Astrocyte (in vitro differentiated cells and primary cell): ENCODE measurements at regions not wholly inside any gene's neighbourhood (a gene's known extent, or its start where the extent isn't known, plus 50 kb on each side); places are given as distances from the start of the nearest gene placed in this dataset.
"Not testable (repeated sequence)": the region's sequence is repeated elsewhere in the genome, so short reads cannot be mapped to it uniquely, and the experiment has no call there.

Experiments
- DNase-seq: peaks from one replicate; pipeline ENCODE4 v3.0.0-alpha.2; 2010; ENCODE audit warnings: low read depth
- FAIRE-seq: peaks from 2 replicates; lab custom pipeline; 2011; peaks lifted over from hg19 to GRCh38; lab: Jason Lieb, UNC
- H2AFZ ChIP-seq: 2 replicates; pipeline ENCODE4 v1.6.0; 2012; ENCODE audit warnings: low read depth, low read length, inconsistent platforms
- H3K27ac ChIP-seq: 2 replicates; pipeline ENCODE4 v1.5.1; 2011; ENCODE audit warnings: low read depth, low read length, inconsistent platforms
- H3K27me3 ChIP-seq: 2 replicates; pipeline ENCODE4 v1.6.0; 2011; ENCODE audit warnings: low read length, inconsistent platforms; ENCODE audit not compliant: insufficient read depth
- H3K36me3 ChIP-seq: 2 replicates; pipeline ENCODE4 v1.5.1; 2011; ENCODE audit warnings: low read length, inconsistent platforms; ENCODE audit not compliant: insufficient read depth
- H3K4me1 ChIP-seq: 2 replicates; pipeline ENCODE4 v1.5.1; 2011; ENCODE audit warnings: low read length, inconsistent platforms; ENCODE audit not compliant: insufficient read depth
- H3K4me2 ChIP-seq: 2 replicates; pipeline ENCODE4 v1.6.0; 2012; ENCODE audit warnings: low read length, inconsistent platforms
- H3K4me3 ChIP-seq: 2 replicates; pipeline ENCODE4 v1.5.1; 2011; ENCODE audit warnings: low read depth, mild to moderate bottlenecking, low read length, inconsistent platforms; ENCODE audit not compliant: insufficient read depth
- H3K79me2 ChIP-seq: 2 replicates; pipeline ENCODE4 v1.6.0; 2012; ENCODE audit warnings: mild to moderate bottlenecking, low read length, inconsistent platforms; ENCODE audit not compliant: insufficient read depth
- H3K9ac ChIP-seq: 2 replicates; pipeline ENCODE4 v1.6.0; 2012; ENCODE audit warnings: mild to moderate bottlenecking, low read length, inconsistent platforms
- H3K9me3 ChIP-seq: 2 replicates; pipeline ENCODE4 v1.5.1; 2012; ENCODE audit warnings: low read depth, mild to moderate bottlenecking, low read length, inconsistent platforms; ENCODE audit not compliant: insufficient read depth
- H4K20me1 ChIP-seq: 2 replicates; pipeline ENCODE4 v1.6.0; 2012; ENCODE audit warnings: low read length, inconsistent platforms; ENCODE audit not compliant: insufficient read depth
- H3K27ac Mint-ChIP-seq: one replicate; pipeline ENCODE4 v1.8.0; 2021; ENCODE audit warnings: mild to moderate bottlenecking, mixed read lengths; ENCODE audit not compliant: unreplicated experiment
- H3K27me3 Mint-ChIP-seq: one replicate; pipeline ENCODE4 v1.8.0; 2021; ENCODE audit warnings: low read depth, mixed read lengths; ENCODE audit not compliant: unreplicated experiment
- H3K36me3 Mint-ChIP-seq: one replicate; pipeline ENCODE4 v1.8.0; 2021; ENCODE audit warnings: low read depth, mixed read lengths; ENCODE audit not compliant: unreplicated experiment
- H3K4me1 Mint-ChIP-seq: one replicate; pipeline ENCODE4 v1.8.0; 2021; ENCODE audit warnings: low read depth, mixed read lengths; ENCODE audit not compliant: unreplicated experiment
- H3K4me3 Mint-ChIP-seq: one replicate; pipeline ENCODE4 v1.8.0; 2021; ENCODE audit warnings: mild to moderate bottlenecking, moderate library complexity, mixed read lengths; ENCODE audit not compliant: unreplicated experiment
- H3K9me3 Mint-ChIP-seq: one replicate; pipeline ENCODE4 v1.8.0; 2021; ENCODE audit warnings: mild to moderate bottlenecking, mixed read lengths; ENCODE audit not compliant: unreplicated experiment
- CTCF ChIP-seq: IDR thresholded peaks from 2 replicates; pipeline ENCODE4 v1.5.1; 2011; ENCODE audit warnings: low read depth, mild to moderate bottlenecking, inconsistent platforms, low read length, moderate library complexity; ENCODE audit not compliant: insufficient read depth
- EZH2 ChIP-seq: IDR thresholded peaks from 2 replicates; pipeline ENCODE4 v1.6.1; 2012; ENCODE audit warnings: mild to moderate bottlenecking, low read length, inconsistent platforms; ENCODE audit not compliant: insufficient read depth

GRCh38 chr20:47849006-47849405 is 63.7 kb upstream of the SULF2 start:
- Histone ChIP-seq H3K36me3 (no peaks in the 10 kb centered on the region), H4K20me1 (no peaks in the 10 kb centered on the region), H3K4me2 (no peak overlapping the region), H3K27me3 (peaks cover 10% of the 10 kb centered on the region), H2AFZ (no peak overlapping the region), H3K4me1 (no peaks in the 10 kb centered on the region), H3K9ac (no peak overlapping the region), H3K9me3 (no peaks in the 10 kb centered on the region), H3K27ac (no peak overlapping the region), H3K4me3 (no peak overlapping the region), H3K79me2 (no peaks in the 10 kb centered on the region)
- Mint-ChIP-seq H3K4me1 (peaks cover 9% of the 10 kb centered on the region), H3K4me3 (no peak overlapping the region), H3K9me3 (peaks cover 2% of the 10 kb centered on the region), H3K27ac (no peak overlapping the region), H3K36me3 (no peaks in the 10 kb centered on the region), H3K27me3 (peaks cover 25% of the 10 kb centered on the region)
- DNase-seq: no peak
- no peak for FAIRE-seq
- no peak for TF ChIP-seq CTCF
- no peak for TF ChIP-seq EZH2

GRCh38 chr20:47848534-47848933 is 63.3 kb upstream of the SULF2 start:
- not testable (repeated sequence) for H3K4me1 ChIP-seq, H3K27me3 ChIP-seq, H3K4me3 ChIP-seq, H3K9me3 Mint-ChIP-seq, H3K4me3 Mint-ChIP-seq, H4K20me1 ChIP-seq, H3K36me3 Mint-ChIP-seq, H3K4me2 ChIP-seq, H3K9ac ChIP-seq, H3K36me3 ChIP-seq, DNase-seq, H3K4me1 Mint-ChIP-seq, H3K79me2 ChIP-seq, H3K9me3 ChIP-seq, H2AFZ ChIP-seq, FAIRE-seq, H3K27ac ChIP-seq
- Mint-ChIP-seq H3K27me3 (peaks cover 25% of the 10 kb centered on the region), H3K27ac (peak overlapping the region; percentile 27)

GRCh38 chr20:47847884-47848485 is 62.7 kb upstream of the SULF2 start:
- no peaks in the 10 kb centered on the region for H4K20me1 ChIP-seq
- no peak for FAIRE-seq
- peaks cover 2% of the 10 kb centered on the region for H3K9me3 Mint-ChIP-seq
- H3K4me1 Mint-ChIP-seq: peaks cover 9% of the 10 kb centered on the region
- no peaks in the 10 kb centered on the region for H3K36me3 ChIP-seq
- no peak overlapping the region for H3K4me3 Mint-ChIP-seq
- no peak overlapping the region for H3K4me3 ChIP-seq
- no peaks in the 10 kb centered on the region for H3K36me3 Mint-ChIP-seq
- DNase-seq: no peak
- H3K79me2 ChIP-seq: no peaks in the 10 kb centered on the region
- TF ChIP-seq CTCF (no peak), EZH2 (no peak)
- H2AFZ ChIP-seq: no peak overlapping the region
- peaks cover 10% of the 10 kb centered on the region for H3K27me3 ChIP-seq
- no peaks in the 10 kb centered on the region for H3K4me1 ChIP-seq
- H3K27ac ChIP-seq: no peak overlapping the region
- no peak overlapping the region for H3K9ac ChIP-seq
- no peak overlapping the region for H3K4me2 ChIP-seq
- no peaks in the 10 kb centered on the region for H3K9me3 ChIP-seq
- H3K27me3 Mint-ChIP-seq: peaks cover 30% of the 10 kb centered on the region
- no peak overlapping the region for H3K27ac Mint-ChIP-seq

- H3K4me1 Mint-ChIP-seq, H3K36me3 ChIP-seq, H4K20me1 ChIP-seq, H3K36me3 Mint-ChIP-seq, H3K9me3 Mint-ChIP-seq, FAIRE-seq, H3K4me3 ChIP-seq, DNase-seq, H3K4me2 ChIP-seq, H3K9ac ChIP-seq, H3K27ac ChIP-seq, H3K79me2 ChIP-seq, H3K27me3 ChIP-seq, H3K4me3 Mint-ChIP-seq, H3K4me1 ChIP-seq, H2AFZ ChIP-seq, H3K9me3 ChIP-seq: not testable (repeated sequence)
- peaks cover 28% of the 10 kb centered on the region for H3K27me3 Mint-ChIP-seq
- peak overlapping the region; percentile 19 for H3K27ac Mint-ChIP-seq
These were observed 61.9 kb upstream of the SULF2 start for GRCh38 chr20:47847220-47847619.

- H3K4me3 Mint-ChIP-seq, H3K4me1 Mint-ChIP-seq, H3K4me1 ChIP-seq, H3K79me2 ChIP-seq, DNase-seq, H4K20me1 ChIP-seq, H3K9ac ChIP-seq, H3K9me3 Mint-ChIP-seq, H2AFZ ChIP-seq, H3K36me3 Mint-ChIP-seq, H3K27ac Mint-ChIP-seq, H3K36me3 ChIP-seq, H3K27me3 ChIP-seq, FAIRE-seq, H3K4me2 ChIP-seq, H3K4me3 ChIP-seq, H3K9me3 ChIP-seq, H3K27ac ChIP-seq: not testable (repeated sequence)
- peaks cover 26% of the 10 kb centered on the region for H3K27me3 Mint-ChIP-seq
These were observed 61.4 kb upstream of the SULF2 start for GRCh38 chr20:47846651-47847050.
